ENCODE measurements at regions not wholly inside any gene's neighbourhood (a gene's known extent, or its start where the extent isn't known, plus 50 kb on each side); places are given as distances from the start of the nearest gene placed in this dataset.

DNA sequence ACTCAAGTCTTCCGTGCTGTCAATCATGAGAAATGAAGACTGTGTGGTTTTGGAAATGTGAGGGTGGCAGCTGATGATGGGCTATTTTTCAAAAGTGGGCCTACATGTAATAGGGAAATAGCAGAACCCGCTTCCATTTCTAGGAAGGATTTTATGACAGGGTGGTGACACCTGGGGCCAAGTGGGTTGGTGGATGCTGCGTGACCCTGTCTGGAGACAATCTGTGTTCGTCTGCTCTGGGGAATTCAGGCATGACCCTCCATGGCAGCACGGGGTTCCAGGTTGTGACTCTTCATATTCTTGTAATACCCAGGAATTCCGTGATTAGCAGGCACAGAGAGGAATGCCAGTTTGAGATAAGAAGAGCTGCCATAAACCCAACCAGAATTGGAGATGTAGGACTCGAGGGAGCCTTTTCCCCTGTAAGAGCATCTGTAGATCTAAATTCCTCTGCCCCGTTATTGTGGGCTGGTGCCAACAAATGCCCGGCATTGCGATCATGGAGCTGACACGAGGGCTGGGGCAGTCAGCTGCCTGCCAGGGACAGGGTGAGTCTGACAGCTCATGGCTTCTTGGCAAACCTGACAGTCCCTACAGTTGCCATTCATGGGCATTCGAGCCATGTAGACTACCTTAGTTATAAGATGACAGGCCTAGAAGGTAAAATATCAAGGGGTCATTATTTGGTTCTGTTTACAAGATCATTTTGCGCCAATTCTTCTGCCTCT, 279.7 kb downstream of the GADD45G start:
- Mint-ChIP-seq H3K9me3 (ENCODE audit: low read depth) (no peaks in the 10 kb centered on the region), H3K27ac (no peak overlapping the region), H3K4me1 (ENCODE audit: low read depth) (no peaks in the 10 kb centered on the region), H3K36me3 (ENCODE audit: insufficient read depth) (no peaks in the 10 kb centered on the region), H3K27me3 (peaks cover 5% of the 10 kb centered on the region), H3K4me3 (ENCODE audit: low read depth) (no peak overlapping the region)
- no peak for DNase-seq (ENCODE audit: low spot score, unreplicated experiment)
- TF ChIP-seq, protein P1, sequence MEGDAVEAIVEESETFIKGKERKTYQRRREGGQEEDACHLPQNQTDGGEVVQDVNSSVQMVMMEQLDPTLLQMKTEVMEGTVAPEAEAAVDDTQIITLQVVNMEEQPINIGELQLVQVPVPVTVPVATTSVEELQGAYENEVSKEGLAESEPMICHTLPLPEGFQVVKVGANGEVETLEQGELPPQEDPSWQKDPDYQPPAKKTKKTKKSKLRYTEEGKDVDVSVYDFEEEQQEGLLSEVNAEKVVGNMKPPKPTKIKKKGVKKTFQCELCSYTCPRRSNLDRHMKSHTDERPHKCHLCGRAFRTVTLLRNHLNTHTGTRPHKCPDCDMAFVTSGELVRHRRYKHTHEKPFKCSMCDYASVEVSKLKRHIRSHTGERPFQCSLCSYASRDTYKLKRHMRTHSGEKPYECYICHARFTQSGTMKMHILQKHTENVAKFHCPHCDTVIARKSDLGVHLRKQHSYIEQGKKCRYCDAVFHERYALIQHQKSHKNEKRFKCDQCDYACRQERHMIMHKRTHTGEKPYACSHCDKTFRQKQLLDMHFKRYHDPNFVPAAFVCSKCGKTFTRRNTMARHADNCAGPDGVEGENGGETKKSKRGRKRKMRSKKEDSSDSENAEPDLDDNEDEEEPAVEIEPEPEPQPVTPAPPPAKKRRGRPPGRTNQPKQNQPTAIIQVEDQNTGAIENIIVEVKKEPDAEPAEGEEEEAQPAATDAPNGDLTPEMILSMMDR (IDR thresholded peaks at IDR 0.05; ENCODE audit: unreplicated experiment): no peak

DNA sequence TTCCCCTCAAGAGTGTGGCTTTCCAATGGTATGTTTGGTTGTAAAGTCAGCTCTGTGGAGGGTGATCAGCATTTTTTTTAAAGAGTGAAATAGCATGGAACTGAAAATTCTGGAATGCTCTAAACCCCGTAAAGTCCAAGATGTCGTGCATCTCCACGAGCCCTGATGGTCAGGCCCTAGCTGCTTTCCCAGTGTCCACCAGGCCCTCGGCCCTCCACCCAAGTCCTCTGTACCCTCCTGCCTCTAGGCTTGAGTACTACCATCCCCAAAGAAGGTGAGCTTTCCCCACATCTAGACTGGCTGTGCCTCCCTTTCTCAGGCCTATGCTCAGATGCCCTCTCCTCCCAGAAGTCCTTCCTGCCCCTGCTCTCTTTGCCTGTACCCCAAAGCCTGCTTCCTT, 280.3 kb downstream of the GADD45G start:
- no peaks in the 10 kb centered on the region for H3K36me3 Mint-ChIP-seq (ENCODE audit: insufficient read depth)
- no peak for DNase-seq (ENCODE audit: low spot score, unreplicated experiment)
- H3K4me1 Mint-ChIP-seq (ENCODE audit: low read depth): no peaks in the 10 kb centered on the region
- H3K4me3 Mint-ChIP-seq (ENCODE audit: low read depth): no peak overlapping the region
- TF ChIP-seq, protein P1 (IDR thresholded peaks at IDR 0.05; ENCODE audit: unreplicated experiment): no peak
- H3K9me3 Mint-ChIP-seq (ENCODE audit: low read depth): no peaks in the 10 kb centered on the region
- H3K27me3 Mint-ChIP-seq: peaks cover 5% of the 10 kb centered on the region
- no peak overlapping the region for H3K27ac Mint-ChIP-seq

DNA sequence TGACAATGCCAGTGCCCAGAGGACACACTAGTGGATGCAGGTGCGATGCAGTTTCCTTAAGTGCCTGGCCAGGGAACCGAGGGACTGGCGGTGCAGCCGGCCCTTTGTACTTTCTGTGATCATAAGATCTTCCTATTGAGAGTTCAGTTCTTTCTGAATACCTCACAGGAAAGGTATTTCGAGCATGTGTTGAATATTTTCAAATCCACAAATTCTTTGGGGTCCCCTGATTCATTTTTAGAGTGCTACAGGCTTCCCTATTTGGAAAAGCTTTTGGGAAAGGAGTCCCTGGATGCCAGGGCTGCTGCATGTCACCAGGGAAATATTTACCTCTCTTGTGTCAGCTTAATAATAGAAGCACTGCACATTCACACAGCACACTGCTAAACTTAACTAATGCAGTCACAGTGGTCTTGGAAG, 281.5 kb downstream of the GADD45G start:
- Mint-ChIP-seq H3K4me1 (ENCODE audit: low read depth) (no peaks in the 10 kb centered on the region), H3K9me3 (ENCODE audit: low read depth) (no peaks in the 10 kb centered on the region), H3K27me3 (peaks cover 5% of the 10 kb centered on the region), H3K27ac (no peak overlapping the region), H3K36me3 (ENCODE audit: insufficient read depth) (no peaks in the 10 kb centered on the region), H3K4me3 (ENCODE audit: low read depth) (no peak overlapping the region)
- TF ChIP-seq, protein P1 (IDR thresholded peaks at IDR 0.05; ENCODE audit: unreplicated experiment): no peak
- peak; percentile 3 for DNase-seq (ENCODE audit: low spot score, unreplicated experiment)

DNA sequence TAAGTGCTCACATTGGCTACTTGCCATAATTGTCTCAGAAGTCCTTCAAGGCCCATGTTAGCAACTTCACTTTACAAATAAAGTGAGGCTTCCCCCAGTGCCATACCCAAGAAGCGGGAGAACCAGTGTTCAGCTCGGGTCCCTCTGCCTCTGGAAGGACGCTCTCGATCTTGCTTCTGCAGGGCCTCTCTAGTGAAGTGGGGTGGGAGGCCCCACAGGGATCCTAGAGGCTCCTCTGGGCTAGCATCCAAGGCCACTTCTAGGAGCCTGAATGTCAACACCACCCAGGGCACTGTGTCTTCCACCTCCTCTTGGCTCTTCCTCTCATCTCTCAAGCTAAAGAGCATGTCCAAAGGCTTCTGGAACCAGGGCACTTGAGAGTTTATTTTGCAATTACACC, 282.5 kb downstream of the GADD45G start:
- Mint-ChIP-seq H3K4me3 (ENCODE audit: low read depth) (no peak overlapping the region), H3K36me3 (ENCODE audit: insufficient read depth) (no peaks in the 10 kb centered on the region), H3K27me3 (peaks cover 5% of the 10 kb centered on the region), H3K4me1 (ENCODE audit: low read depth) (no peaks in the 10 kb centered on the region), H3K9me3 (ENCODE audit: low read depth) (no peaks in the 10 kb centered on the region), H3K27ac (no peak overlapping the region)
- TF ChIP-seq, protein P1 (IDR thresholded peaks at IDR 0.05; ENCODE audit: unreplicated experiment): no peak
- DNase-seq (ENCODE audit: low spot score, unreplicated experiment): no peak

DNA sequence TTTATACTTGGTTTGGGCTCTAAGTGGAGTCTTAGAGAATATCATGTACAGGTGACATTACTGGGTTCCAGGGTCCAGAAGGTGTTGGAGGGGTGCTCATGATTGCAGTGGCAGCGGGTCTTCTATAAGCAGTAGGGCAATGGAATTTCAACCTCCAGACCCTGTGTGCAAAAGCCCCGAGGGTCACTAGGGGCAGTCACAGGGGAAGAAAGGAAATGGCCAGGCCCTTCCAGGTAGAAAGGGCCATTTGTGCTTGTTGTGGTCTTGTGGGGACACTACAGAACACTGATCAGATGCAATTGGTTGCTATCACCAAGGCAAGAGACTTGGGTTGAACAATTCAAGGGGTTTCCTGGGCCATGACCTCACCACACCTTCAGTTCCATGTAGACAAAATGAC, 283.4 kb downstream of the GADD45G start:
- DNase-seq (ENCODE audit: low spot score, unreplicated experiment): peak; percentile 0
- Mint-ChIP-seq H3K9me3 (ENCODE audit: low read depth) (no peaks in the 10 kb centered on the region), H3K4me3 (ENCODE audit: low read depth) (no peak overlapping the region), H3K4me1 (ENCODE audit: low read depth) (no peaks in the 10 kb centered on the region), H3K27me3 (peaks cover 5% of the 10 kb centered on the region), H3K27ac (no peak overlapping the region), H3K36me3 (ENCODE audit: insufficient read depth) (no peaks in the 10 kb centered on the region)
- TF ChIP-seq, protein P1 (IDR thresholded peaks at IDR 0.05; ENCODE audit: unreplicated experiment): no peak
